EL (cell line): ENCODE measurements at regions not wholly inside any gene's neighbourhood (a gene's known extent, or its start where the extent isn't known, plus 50 kb on each side); places are given as distances from the start of the nearest gene placed in this dataset.
A peak's percentile ranks its signal among the peaks of the same experiment; 100 is the strongest.
"Not testable (repeated sequence)": the region's sequence is repeated elsewhere in the genome, so short reads cannot be mapped to it uniquely, and the experiment has no call there.

Experiments used
- DNase-seq: peaks from one replicate; pipeline ENCODE4 v3.0.0-alpha.2; 2016

DNA sequence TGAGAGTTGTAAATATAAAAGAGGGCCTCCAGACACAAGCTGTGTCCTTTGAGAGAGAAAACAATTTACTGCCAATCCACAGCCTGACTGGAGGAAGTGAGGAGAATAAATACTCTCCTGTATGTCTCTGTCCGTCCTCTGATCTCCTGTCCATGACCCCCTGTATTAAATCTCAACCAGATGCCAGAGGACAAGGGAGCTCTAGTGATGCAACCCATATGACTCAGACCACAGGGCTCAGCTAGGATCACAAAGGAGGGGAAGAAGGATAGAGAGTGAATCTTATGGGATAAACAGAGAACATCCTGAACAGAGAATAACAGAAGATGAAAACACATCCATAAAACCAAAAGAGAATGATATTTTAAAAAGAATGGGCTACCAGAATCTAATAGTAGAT is 482.6 kb downstream of the PLOD2 start:
- peak; percentile 10 for DNase-seq

DNA sequence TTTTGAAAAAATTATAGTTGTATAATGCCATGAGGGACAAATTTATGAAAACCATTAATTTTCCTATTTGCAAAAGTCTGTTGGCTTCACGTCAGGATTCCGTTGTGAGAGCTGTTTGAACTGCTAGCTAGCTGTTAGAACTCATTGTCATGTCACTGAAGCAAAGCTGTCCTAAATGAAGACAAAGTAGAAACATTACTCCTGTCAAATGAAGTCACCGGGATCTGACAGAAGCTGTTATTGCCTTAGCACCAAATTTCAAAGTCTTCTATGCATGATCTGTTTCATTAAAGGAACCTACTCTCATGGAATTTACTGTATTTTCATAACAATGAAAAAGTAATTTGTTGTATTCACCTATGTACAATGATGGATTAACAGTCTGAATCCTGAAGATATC is 479.8 kb downstream of the PLOD2 start:
- DNase-seq = no peak

DNA sequence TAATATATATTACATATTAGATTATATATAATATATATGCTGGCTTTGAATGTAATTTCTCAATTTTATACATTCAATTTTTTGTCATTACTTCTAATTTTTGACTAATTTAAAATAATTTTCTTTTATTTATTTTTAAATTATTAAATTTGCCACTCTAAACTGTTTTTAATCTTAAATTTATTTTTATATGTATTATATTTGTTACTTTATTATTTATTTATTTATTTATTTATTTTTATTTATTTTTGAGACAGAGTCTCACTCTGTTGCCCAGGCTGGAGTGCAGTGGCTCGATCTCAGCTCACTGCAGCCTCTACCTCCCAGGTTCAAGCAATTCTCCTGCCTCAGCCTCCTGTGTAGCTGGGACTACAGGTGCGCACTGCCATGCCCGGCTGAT is 473.0 kb downstream of the PLOD2 start:
- DNase-seq = not testable (repeated sequence)

DNA sequence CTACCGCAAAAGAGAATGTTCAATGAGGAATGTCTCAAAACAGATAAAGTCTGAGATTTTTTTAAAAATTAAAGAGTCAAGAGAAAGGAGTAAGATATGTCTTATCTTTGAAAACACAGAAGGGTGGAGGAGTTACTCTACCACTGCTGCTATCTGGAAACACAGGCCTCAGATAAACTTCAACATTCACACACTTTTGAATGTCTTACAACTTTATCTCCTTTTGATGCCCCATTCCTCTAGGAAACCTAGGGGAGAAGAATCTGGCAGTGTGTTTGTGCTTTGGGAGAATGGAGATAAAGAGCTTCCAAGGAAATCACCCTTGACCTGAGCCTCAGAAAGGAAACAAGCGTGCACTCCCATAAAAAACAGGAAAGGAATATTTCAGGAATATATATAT is 468.2 kb downstream of the PLOD2 start:
- DNase-seq = no peak

DNA sequence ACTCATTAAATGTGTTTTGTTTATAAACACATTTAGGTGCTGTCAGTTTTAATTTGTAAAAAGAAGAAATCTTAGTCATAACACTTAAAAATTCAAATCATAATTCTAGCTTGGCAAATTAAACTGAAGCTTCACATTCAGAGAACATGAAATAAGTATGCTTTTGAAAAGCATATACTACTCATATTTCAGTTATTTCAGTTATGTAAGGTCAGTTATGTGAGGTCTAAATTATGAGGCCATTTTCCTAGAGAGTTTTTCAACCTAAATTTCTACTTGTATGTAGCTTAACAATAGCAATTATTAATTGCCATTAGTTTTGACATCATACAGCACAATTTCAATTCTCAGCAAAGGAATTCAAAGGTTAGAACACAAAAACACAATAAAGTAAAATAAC is 465.0 kb downstream of the PLOD2 start:
- DNase-seq = no peak

DNA sequence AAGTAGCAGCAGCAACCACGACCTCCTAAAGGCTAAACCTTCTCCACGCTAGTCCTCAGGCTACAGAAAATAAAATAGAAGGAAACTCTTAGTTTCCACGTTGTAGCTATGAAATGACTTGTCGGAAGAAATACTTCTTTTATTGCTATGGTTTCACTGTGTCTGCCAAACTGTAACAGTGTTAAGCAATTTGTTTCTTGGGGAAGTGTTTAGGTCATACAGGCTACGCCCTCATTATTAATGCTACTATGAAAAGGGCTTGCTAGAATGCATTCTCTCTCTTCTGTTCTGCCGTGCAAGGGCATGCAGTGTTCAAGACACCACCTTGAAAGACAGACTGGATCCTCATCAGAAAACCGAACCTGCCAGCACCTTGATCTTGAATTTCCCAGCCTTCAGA is 462.7 kb downstream of the PLOD2 start:
- DNase-seq = no peak

DNA sequence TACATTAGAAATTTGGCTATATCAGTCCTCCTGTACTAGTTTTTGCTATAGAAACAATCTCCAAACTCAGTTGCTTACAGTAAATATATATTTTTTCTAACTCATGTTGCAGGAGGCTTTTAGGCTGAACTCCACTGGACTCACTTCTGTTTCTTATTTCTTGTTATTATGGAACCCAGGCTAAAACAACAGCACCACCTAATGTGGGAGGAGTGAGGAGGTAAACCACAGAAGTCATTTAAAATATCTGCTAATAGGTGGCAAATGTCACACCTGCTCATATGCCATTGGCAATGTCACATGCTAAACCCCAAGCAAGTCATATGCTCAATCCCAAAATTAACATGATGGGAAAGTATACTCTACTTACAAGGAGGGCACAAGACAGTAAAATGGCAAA is 462.2 kb downstream of the PLOD2 start:
- DNase-seq = no peak

DNA sequence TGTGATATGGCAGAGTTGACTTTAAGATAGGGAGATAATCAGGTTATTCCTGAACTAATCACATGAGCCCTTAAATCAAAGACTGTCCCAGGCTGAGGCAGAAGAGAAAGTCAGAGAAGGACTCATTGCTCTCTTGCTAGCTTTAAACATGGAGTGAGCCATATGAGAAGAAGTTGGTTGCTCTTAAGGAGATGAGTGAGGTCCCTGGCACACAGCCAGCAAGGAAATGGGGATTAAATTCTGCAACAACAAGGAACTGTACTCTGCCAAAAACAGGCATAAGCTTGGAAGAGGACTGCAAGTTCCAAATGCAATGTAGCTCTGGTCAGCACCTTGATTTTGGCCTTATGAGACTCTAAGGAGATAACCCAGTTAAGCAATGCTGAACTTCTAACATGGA is 457.0 kb downstream of the PLOD2 start:
- DNase-seq = peak; percentile 5

DNA sequence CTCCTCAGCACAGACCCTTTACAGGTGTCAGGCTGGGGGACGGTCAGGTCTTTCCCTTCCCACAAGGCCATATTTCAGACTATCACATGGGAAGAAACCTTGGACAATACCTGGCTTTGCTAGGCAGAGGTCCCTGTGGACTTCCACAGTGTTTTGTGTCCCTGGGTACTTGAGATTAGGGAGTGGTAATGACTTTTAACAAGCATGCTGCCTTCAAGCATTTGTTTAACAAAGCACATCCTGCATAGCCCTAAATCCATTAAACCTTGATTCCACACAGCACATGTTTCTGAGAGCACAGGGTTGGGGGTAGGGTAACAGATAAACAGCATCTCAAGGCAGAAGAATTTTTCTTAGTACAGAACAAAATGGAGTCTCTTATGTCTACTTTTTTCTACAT is 451.2 kb downstream of the PLOD2 start:
- not testable (repeated sequence) for DNase-seq

DNA sequence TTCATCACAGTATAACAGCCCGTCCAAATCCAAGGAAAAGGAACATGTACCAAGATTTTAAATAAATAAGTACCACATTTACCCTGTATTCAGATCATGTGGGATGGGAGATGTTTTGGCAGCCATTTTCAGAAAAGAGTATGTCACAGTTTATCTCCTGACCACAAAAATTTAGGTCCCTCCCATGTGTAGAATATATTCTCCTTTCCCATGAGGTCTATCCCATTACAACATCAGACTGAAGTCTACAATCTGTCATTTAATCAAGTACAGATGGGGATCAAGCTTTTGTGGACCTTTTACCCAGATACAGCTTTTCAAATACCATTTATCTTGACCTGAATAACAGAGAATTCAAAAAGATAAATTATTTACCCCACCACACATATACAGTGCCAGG is 444.5 kb downstream of the PLOD2 start:
- peak; percentile 1 for DNase-seq

DNA sequence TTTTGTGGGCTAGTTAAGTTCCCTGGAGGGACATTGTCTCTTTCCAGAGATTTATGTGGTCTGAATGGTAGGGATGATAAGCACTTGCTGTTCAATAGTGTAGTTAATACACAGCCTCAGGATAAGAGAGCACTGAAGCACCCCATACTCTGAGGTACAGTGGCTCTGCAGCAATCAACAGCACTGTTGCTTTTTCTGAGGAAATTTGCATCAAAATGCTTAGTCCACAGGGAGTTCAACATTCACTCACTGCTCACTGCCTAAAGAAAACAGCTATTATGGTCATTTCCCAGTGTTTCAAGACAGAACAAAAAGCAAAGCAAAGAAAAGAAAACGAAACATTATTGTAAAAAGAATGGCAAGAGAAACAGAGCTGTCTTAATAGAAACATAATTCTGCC is 441.9 kb downstream of the PLOD2 start:
- DNase-seq = no peak

DNA sequence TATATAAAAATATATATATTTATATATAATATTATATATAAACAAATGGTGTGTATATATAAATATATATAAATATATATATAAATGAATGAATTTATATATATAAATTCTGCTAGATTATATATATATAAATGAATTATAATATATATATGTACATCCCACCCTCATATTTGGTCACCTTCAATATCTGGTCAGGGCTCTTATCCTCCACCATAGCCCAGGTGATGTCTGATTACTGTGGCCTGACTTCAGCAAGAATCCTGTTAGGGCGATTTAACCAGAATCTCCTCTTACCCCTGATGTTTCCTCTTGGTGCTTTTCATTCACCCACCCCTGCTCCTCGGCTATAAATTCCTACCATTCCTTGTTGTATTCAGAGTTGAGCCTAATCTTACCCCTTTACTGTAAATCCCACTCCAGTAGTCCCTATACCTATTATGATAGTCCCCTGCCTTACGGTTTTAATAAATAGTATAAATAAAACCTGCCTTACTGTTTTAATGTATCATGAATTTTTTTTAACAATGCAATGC is 439.6 kb downstream of the PLOD2 start:
- DNase-seq = no peak

DNA sequence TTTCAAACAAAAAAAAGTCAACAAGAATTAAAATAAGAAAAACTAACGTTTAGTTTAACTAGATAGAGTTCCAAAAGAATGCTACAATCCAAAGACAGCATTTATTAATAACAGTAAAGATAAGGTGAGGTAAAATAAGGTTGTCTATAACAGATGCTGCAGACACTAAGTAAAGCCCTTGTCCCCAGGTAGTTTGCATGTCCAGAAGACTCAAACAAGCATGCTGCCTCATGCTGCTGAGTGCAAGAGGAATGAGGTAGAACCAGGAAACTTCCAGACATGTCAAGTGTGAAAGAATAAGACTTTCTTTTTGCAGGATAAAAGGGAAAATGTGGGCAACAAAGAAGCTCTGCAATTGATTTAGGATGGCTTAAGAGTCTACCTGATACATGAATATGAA is 439.2 kb downstream of the PLOD2 start:
- DNase-seq = no peak

DNA sequence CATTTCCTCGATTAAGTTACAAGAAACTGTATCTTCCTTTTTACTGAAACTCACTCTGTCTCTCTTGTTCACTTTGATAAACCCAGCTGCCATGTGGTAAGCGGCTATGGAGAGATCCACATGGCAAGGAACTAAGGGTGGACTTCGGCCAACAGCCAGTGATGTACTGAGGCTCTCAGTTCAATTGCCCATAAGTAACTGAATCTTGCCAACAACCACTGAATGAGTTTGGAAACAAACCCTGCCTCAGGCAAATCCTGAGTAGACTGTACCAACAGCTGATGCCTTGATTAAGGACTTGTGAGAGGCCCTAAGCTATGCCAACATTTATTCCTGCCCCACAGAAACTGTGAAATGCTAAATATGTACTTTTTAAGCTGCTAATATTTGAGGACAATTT is 433.5 kb downstream of the PLOD2 start:
- DNase-seq = no peak

DNA sequence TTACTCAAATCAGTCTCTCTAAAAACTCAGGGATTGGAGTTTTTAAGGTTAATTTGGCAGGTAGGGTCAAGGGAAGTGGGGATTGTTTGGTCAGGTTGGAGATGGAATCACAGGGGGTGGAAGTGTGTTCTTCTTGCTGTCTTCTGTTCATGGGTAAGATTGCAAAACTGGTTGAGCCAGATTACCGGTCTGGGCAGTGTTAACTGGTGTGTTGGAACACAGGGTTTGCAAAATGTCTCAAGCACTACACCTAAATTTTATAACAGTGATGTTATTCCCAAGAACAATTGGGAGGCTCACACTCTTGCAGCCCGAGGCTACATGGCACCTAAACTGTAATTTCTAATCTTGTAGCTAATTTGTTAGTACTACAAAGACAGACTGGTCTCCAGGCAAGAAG is 425.4 kb downstream of the PLOD2 start:
- DNase-seq = no peak

DNA sequence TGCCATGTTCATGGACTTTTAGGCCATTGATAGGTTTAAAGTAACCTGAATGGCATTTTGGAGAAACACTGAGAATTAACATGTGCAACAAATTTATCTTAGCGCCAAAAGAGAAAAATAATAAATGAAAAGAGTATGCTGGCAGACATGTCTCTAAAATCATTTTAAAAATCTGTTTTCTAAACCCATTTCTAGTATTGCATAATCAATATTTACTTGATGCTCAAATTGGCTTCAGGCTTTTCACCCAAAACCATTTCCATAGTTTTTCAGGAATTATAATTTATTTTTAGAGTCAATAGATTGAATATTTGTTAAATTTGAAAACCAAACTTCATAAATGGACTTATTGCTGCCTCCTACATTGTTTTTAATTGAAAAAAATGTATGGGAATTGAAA is 423.0 kb downstream of the PLOD2 start:
- DNase-seq = no peak

DNA sequence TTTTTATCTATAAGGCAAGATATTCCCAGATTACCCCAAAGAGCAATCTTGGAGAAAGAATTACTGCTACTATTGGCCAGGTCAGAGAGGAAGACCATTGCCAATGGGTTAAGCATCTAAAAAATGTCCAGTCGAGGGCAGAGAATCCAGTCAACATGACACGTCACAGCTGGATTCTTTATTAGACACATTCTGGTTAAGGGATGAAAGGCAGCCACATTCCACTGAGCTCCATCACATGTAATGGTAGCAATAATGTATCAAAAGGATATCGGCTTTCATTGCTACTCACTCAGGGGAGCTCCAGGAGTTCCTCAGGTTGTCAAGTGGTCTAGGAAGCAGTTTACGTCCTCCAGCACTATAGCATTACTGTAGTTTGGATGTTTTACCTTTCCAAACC is 421.1 kb downstream of the PLOD2 start:
- DNase-seq = peak; percentile 43

DNA sequence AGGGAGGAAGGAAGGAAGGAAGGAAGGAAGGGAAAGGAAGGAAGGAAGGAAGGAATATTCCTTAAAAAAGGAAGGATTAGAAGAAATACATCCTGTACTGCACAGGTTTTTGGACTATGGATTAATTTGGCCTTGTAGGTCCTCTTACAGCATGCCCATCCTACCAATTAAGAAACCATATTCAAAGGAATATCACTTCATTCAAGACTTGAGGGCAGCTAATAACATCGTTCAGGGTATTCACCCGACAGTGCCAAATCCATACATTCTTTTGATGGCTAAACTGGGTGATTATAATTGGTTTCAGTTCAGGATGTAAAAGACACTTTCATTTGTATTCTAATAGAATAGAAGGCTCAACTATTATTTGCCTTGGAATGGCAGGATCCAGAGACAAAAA is 410.3 kb downstream of the PLOD2 start:
- no peak for DNase-seq

DNA sequence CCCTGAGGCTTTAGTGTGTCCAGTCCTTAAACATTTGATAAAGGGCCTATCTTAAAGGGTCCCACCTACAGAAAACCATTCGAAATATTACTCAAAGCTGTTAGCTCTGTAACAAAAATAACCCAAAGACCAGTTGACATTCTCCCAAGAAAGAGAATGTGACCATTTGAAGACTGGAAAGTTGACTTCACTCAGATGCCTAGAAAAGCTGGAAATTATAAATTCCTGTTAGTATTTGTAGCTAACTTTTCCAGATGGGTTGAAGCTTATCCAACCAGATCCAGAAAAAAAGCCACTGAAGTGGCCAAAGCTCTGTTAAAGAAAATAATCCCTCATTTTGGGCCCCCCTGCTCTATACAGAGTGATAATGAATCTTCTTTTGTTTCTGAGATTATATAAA is 408.4 kb downstream of the PLOD2 start:
- no peak for DNase-seq

DNA sequence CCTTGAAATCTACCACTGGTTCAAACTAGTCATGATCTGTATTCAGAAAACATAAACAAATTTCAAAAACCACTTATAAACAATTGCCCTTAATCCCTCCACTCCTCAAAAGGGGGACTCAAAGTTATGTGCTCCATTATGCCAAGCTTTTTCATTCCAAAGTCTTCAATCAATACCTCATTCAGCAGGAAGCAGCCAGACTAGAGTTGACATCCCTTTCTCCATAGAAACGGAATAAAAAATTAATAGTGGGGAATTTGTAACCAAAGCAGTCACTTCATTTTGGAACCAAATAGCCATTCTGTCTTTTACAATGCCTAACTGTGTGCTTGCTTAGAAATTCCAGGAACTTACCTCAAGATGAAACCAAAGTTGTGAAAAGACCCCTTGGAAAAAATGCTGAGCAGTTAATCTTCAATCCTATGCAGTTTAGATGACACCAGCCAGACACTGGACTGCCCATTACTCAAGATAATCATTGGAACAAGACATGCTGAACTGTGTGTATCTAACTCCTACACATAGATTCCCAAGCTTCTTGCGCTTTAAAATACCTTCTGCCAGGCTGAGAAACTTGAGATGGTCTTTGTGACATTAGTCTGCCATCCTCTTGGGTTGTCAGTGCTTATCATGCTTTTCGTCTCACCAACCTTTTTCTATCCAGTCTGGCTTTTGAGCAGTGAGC is 406.2 kb downstream of the PLOD2 start:
- DNase-seq = no peak

DNA sequence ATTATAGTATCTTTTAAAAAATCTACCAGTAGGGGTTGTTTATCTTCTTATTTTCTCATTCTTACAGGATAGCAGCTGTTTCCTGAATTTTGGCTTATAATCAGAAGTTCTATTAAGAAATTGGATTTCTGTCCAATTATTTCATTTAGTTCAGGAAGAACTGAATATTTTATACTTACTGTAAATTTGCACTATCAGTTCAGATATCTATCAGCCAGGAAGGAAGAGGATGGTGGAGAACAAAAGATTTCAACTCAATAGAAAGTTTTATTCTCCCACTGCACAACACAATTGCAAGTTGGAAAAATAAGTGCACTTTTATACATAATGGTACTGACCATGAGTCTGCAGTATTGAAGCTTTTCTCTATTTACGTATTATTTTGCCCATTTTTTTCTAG is 400.9 kb downstream of the PLOD2 start:
- DNase-seq = no peak

DNA sequence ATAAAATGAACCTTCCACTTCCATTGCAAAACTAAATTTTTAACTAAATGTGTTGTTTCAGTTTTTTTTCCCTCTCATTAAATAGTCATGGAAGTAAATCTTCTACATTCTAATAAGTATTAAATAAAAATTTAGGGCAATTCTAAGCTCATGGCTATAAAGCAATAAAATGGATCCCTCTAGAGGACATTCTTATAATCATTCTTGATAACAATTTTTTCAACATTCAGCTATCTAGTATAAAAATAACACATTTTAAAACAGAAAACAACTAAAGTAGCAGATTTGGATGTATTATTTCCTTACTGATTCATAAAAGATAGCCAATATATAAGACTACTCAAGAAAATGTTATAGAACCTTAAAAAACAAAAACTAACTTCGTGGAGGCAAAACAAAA is 393.1 kb downstream of the PLOD2 start:
- no peak for DNase-seq

DNA sequence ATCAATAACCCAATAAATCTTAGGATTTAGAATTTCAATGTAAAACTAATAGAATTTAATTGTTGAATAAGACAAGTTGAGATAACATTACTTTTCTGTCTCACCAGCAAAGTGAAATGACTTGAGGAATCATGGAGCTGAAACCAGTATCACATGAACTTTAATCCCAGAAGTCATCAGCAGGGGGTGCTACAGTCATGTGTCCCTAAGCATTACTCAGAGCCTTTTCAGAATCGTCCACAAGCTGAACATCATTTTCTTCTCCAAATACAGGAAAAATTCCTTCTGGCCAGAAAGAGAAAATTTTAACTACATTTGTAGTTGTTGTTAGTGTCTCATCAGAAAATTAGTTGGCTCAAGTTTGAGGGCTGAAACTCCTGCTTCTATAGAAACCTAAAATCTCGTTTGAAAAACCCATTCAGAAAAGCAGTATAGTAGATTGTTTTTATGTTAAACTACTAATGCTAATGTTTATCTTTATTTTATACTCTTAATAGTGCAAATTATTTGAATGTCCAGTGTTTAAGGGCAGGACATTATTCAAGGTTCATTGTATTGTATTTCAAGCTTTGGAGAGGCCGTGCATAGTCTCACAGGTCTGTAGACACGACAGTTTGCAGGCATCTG is 384.1 kb downstream of the PLOD2 start:
- peak; percentile 49 for DNase-seq

DNA sequence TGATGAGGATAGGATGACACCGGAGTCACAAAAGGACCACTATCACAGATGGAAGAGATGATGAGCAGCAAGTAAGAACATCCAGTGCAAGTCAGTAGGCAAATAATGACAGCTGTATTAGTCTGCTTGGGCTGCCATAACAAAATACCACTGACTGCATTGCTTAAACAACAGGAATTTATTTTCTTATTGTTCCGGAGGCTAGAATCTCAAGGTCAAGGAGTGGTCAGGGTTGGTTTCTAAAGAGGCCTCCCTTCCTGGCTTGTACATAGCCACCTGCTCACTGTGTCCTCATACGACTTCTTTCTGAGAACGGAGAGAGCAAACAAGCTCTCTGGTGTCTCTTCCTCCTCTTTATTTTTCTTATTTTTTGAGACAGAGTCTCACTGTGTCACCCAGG is 380.7 kb downstream of the PLOD2 start:
- DNase-seq = no peak

DNA sequence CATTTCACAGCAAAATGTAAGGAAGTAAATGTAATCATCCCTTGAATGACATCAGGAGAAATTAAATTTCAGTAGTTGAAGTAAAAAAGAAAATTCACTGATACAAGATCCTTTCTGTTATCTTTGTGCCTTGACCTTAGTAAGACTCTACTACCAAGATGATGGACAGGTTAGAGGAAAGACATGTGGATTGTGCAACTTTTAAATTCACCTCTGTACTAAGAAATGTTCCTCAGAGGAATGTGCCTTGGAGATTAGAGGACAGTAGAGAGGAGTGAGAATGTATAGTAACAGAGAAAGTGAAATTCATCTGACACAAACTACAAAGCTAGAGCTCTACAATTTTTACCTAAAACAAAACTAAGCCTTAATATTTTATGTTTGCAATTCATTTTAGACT is 375.3 kb downstream of the PLOD2 start:
- DNase-seq = no peak
